HK-2 (cell line): ENCODE measurements at regions not wholly inside any gene's neighbourhood (a gene's known extent, or its start where the extent isn't known, plus 50 kb on each side); places are given as distances from the start of the nearest gene placed in this dataset.
"Not testable (repeated sequence)": the region's sequence is repeated elsewhere in the genome, so short reads cannot be mapped to it uniquely, and the experiment has no call there.

Experiments used
- DNase-seq: peaks from one replicate; pipeline ENCODE4 v3.0.0-alpha.2; 2018; ENCODE audit not compliant: unreplicated experiment

- no peak for DNase-seq
Observed at GRCh38 chr22:49659281-49659923, 168.3 kb downstream of the BRD1 start.

DNA sequence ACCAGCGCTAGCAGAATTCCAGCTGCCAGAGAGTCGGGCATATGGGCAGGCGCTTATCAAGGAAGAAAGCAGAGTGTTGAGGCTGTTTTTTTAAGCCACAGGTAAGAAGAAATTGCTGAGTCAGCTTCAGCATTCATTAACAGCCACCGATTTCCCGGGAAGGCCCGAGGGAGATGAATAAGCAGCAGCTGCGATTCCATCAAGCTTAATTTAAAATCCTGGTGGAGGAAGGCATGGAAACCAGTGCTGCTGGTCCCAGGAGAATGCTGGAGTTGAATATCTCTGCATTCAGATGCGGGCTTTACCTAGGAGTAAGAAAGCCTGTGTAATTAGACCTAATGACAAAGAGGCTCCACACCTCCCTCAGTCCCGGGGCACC, 168.8 kb downstream of the BRD1 start:
- DNase-seq = no peak

- no peak for DNase-seq
Observed at GRCh38 chr22:49657974-49658590, 169.6 kb downstream of the BRD1 start.

DNA sequence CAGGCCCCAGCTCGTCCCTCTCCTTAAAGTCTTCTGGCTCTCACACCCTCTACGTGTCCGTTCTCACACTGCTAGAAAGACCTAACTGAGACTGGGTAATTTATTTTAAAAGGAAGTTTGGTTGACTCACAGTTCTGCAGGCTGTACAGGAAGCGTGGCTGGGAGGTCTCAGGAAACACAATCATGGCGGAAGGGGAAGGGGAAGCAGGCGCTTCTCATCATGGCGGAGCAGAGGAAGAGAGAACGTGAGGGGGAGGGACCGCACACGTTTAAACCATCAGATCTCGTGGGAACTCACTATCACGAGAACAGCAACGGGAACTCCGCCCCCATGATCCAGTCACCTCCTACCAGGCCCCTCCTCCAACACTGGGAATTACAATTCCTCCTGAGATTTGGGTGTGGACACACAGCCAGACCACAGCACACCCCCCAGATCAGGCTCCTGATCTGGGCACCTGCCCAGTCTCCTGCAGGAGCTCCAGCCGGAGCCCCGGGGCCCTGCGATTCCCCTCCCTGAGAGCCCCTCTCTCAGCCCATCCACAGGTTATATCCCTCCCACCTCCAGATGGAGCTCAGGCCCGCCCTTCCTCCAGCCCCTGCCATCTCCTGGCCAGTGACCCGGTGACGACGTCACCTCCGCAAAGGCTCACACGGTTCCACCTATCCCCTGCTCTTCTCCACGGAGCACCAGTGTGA, 170.2 kb downstream of the BRD1 start:
- DNase-seq = no peak

DNA sequence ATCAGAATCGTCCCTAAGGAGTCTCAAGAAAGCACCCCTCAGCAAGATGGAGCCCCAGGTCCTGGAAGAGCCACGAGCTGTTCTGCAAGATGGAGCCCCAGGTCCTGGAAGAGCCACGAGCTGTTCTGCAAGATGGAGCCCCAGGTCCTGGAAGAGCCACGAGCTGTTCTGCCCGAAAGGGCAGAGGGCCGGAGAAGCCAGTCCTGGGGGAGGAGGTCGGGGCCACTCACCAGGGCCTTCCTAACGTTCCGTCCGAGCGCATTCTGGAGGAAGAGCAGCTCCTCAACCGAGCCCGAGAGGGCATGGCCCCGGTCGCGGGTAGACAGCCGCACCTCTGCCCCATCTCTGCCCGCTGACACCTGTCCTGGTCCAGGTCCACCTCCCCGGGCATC, 170.8 kb downstream of the BRD1 start:
- not testable (repeated sequence) for DNase-seq

DNA sequence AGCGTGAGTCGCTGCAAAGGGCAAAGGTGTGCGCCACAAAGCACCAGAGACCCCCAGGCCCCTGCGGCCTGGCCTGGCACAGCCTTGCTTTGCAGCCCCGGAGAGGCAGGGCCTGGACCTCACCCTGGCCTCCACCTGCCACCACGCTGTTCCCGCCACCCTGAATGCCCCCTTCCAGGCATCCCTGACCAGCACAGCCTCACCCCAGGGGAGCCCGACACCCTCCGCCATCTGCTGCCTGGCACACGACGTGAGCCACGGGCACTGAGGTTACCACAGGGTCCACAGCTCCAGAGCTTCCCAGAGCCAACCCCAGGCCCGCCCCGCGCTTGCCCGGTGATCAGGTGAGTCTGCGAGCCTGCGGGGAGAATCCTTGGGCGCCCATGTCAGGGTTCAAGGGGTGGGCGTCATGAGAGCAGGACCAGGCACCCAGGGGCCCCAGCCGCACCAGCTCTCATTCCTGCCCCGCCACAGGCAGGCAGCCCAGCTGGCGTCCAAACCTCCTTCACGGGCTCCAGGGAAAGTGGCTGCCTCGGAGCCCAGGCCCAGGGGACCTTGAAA, 171.3 kb downstream of the BRD1 start:
- no peak for DNase-seq

DNA sequence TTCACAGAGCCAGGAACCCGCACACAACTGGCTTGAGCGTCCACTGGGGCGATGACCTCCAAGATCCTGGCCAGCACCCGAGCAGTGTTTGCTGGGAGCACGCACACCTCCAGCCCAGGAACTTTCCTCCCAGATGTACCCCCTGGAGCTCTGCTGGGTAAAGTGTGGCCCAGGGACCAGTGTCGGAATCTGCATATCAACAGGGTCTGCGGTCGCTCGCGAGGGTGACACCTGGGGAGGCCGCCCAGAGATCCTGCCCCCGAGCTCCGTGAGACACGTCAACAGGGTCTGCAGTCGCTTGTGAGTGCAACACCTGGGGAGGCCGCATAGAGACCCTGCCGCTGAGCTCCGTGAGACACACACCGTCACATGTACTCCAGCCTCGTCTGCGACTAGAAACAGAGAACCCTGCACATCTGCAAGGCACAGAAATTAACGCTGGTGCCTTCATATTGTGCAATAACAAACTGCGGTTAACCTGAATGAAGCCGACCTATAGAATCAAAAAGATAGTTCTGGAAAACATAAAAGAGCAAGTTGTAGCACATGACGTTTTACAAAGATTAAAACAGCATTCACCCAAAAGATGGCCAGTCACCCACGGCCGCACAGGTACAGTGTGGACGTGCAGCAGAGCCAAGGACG, 172.4 kb downstream of the BRD1 start:
- DNase-seq = no peak

DNA sequence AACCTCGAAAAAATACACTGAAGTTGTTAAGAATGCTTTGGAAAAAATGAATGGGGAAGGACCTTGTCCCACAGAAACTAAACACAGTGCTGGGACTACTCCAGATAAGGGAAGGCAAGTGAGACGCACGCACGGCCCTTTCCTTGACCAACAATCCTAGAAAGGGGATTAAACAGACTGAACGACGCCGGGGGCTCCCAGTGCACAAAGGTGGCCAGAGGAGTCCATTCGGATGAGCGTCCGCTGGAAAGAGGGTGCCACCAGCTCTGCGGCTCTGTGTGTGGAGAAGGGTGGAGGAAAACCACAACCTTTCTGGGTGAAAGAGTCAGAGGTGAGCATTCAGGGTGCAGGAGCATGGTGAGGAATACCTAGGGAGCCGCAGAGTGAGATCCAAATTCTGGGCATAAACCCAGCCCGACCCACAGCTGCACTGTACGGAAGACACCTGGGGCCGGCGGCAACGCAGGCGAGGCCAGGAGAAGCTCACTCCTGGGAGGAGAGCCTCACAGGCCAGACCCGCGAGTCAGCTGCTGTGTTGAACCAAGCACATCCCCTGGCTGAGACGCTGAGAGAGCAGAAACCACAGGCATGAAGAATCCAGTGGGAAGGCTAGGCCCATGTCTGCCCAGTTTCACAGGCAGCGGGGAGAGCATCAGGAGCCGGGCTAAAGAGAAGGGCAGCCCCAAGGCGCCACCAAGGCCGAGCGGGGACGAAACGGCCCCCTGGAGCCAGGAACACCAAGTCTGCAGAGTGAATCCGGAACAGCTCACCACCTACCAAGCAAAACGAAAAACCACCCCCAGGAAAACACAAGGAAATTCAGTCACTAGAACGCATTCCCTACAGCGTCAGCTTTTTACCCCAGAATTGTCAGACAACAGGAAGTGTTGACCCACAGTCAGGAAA, 177.1 kb downstream of the BRD1 start:
- DNase-seq = peak; percentile 18

GRCh38 chr22:49649166-49650068, 178.3 kb downstream of the BRD1 start:
- DNase-seq = no peak

GRCh38 chr22:49648053-49648452, 179.6 kb downstream of the BRD1 start:
- DNase-seq = no peak

GRCh38 chr22:49647627-49648026, 180.0 kb downstream of the BRD1 start:
- DNase-seq = no peak

DNA sequence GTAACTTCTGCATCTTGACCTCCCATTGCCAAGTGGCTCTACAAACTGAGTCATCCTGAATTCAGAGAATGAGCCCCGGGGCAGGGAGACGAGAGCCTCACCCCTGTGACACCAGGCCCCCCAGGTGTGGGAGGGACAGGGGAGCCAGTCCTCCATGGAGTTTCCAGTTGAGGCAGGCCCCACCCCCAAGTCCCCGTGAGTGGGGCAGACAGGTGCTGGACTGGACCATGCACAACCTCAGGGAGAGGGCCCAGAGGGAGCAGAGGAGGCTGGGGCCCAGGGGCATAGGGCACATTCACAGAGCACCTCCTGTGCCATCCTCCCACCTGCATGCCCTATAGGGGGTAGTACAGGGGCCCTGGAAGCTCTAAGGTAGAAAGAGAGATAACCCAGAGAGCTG, 180.8 kb downstream of the BRD1 start:
- no peak for DNase-seq

DNA sequence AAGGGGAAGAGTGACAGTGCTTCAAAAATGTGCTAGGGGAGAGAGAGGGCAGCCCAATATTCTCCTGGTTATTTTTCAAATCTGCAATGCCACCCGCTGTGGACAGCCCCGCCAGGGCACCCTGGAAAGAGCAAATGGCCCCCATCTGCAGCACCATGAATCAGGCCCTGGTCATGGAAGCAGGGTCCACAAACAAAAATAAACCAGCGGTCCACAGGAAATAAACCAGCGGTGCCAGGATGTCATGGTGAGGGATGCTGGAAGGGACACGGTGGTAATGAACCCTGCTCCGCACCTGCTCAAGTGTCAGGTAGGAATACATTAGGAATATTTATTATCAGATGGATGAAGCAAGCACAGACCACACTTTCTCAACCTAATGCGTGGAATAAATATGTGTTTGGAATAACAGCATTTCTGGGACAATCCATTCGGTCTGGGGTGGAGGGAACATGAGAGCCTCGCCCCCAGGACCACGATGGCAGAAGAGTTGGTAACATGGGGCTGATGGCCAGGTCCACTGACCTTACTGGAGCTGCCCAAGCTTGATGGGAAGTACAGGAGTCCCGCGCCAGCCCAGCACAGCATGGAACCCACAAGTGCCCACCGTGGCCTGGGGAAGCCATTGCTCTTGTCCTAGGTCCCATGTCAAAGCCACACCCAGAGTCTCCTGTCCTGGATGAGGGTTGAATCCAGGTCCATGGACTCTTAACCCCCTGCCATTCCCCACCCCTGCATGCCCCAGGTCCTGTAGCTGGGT, 181.7 kb downstream of the BRD1 start:
- DNase-seq = no peak

DNA sequence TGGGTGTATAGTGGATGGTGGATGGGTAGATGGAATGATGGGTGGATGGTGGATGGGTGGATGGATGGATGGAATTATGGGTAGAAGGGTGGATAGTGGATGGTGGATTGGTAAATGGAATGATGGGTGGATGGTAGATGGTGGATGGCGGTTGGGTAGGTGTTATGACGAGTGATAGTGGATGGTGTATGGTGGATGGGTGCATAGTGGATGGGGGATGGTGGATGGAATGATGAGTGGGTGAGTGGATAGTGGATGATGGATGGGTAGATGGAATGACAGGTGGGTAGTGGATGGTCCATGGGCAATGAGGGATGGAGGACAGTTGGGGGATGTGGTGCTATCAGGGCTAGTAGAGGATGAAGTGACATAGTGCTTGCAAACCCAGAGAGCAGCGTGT, 182.4 kb downstream of the BRD1 start:
- DNase-seq = no peak

DNA sequence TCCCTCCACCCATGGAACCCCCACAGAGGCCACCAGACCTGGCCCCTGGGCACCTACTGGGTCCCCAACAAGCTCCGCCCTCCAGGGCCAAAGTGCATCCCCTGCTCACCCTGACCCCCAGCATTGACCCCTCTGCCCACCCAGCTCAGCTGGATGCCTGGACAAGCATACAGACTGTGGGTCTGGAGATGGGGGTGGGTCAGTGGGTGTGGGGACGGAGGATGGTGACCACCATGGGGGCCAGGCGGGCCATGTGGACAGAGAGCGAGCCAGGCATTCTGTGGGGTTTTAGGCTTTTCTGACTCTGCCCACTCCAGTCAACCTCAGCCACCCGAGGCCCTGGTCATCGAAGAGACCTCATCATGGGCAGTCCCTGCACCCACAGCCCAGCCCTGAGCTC, 183.7 kb downstream of the BRD1 start:
- no peak for DNase-seq

DNA sequence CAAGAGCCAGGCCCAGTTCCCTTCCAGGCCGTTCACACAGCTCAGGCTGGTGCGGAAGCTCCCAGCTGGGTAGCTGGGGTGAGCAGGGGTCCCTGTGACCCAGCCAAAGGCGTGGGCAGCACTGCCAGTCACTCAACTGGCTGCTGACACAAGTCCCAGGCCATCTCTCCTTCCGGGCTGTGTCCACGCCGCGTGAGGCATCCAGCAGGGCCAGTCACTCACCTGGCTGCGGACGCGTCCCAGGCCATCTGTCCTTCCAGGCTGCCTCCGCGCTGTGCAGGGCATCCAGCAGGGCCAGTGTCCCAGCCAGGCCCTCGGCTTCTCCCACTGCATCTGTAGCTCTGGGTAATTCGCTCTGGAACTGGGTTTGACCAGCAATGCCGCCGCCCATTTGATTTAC, 184.2 kb downstream of the BRD1 start:
- DNase-seq = no peak

- DNase-seq = no peak
Observed at GRCh38 chr22:49642741-49643140, 184.9 kb downstream of the BRD1 start.

DNA sequence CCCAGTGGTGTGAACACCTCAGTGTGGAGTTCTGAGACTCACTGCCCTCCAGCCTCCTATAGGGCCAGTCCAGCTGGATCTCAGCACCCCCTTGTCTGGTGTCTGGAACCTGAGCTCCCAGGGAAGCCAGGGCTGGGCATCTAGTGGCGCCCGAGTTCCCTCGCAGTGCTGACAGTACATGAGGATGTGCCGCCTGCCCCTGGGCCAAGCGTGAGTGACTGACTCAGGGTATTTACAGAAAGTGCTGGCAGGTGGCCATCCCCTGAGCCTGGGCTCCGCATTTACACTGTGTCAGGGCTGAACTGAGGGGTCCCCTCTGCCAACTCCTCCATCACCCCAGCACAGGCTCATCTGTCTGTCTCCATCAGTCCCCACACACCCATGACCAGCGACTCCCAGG, 185.3 kb downstream of the BRD1 start:
- DNase-seq = no peak

DNA sequence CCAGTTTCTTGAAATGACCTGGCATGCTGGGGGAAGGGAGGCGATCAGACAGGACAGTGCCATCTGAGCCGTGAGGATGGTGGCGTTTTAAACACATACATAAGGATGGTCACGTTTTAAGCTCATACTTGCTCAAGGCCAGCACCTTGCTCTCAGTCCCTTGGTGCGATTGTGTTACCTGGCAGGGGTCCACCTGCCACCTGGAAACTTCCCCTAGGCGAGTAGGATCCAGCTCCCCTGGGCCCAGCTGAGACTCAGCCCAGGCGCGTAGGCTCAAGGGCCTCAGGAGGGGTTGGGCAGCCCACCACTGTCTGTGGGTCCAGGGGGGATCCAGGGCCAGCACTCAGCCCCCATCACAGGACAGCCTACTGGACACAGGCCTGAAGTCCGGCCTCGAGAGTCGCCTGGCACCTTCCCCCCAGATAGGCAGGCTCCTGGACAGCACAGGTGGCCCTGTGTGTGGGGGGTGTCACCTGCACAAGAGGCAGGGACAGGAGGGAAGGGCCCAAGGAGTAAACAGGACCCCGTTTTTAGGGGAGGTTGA, 185.8 kb downstream of the BRD1 start:
- DNase-seq = no peak
